DOHH2 (cell line): ENCODE measurements at regions not wholly inside any gene's neighbourhood (a gene's known extent, or its start where the extent isn't known, plus 50 kb on each side); places are given as distances from the start of the nearest gene placed in this dataset.

Source experiments
- CTCF ChIP-seq: fragments of 200-600 bp; sonication (generic); IDR thresholded peaks from one replicate; pipeline ENCODE4 v1.5.1; 2014; ENCODE audit warnings: antibody characterized with exemption, mild to moderate bottlenecking, low read depth, low read length; ENCODE audit not compliant: poor library complexity, severe bottlenecking
- EZH2phosphoT487 ChIP-seq: fragments of 200-600 bp; sonication (generic); IDR thresholded peaks from 2 replicates; pipeline ENCODE4 v1.6.1; 2017; ENCODE audit warnings: borderline replicate concordance, mild to moderate bottlenecking, antibody characterized with exemption, low read length, moderate library complexity, mixed read lengths

- no peak for TF ChIP-seq CTCF
- TF ChIP-seq EZH2phosphoT487: no peak
Measured at GRCh38 chr4:182093431-182093831, 149.8 kb upstream of the TENM3 start.
